Activated CD8-positive, alpha-beta T cell treated with anti-CD3 and anti-CD28 coated beads, Interleukin-2, amount 10 ng/mL, durations not matched to agents 7 days and 5 days (primary cell): ENCODE measurements at regions not wholly inside any gene's neighbourhood (a gene's known extent, or its start where the extent isn't known, plus 50 kb on each side); places are given as distances from the start of the nearest gene placed in this dataset.
"Not testable (repeated sequence)": the region's sequence is repeated elsewhere in the genome, so short reads cannot be mapped to it uniquely, and the experiment has no call there.

Source experiments
- ATAC-seq: fragments of 150-1000 bp; cut with Tn5 transposase; one replicate; pipeline ENCODE4 v1.10.0; 2021; ENCODE audit warnings: moderate library complexity
- CTCF ChIA-PET: fragments of 350-600 bp; sonication (Branson Sonifier 250); formaldehyde crosslinking; loops from one replicate; lab custom pipeline; 2021; ENCODE audit warnings: antibody characterized with exemption; lab: Charles Lee
- POLR2A ChIA-PET: fragments of 350-600 bp; sonication (Branson Sonifier 250); formaldehyde crosslinking; loops from one replicate; lab custom pipeline; 2021; ENCODE audit warnings: antibody characterized with exemption; lab: Charles Lee
- DNase-seq: peaks from one replicate; pipeline ENCODE4 v3.0.0-alpha.2; 2020
- H3K27ac Mint-ChIP-seq: one replicate; pipeline ENCODE4 v1.8.0; 2021; ENCODE audit warnings: mild to moderate bottlenecking, mixed read lengths
- H3K27me3 Mint-ChIP-seq: one replicate; pipeline ENCODE4 v1.8.0; 2021; ENCODE audit warnings: low read depth, mixed read lengths
- H3K36me3 Mint-ChIP-seq: one replicate; pipeline ENCODE4 v1.8.0; 2021; ENCODE audit warnings: low read depth, mixed read lengths
- H3K4me1 Mint-ChIP-seq: one replicate; pipeline ENCODE4 v1.8.0; 2021; ENCODE audit warnings: low read depth, mixed read lengths
- H3K4me3 Mint-ChIP-seq: one replicate; pipeline ENCODE4 v1.8.0; 2021; ENCODE audit warnings: mild to moderate bottlenecking, mixed read lengths
- H3K9me3 Mint-ChIP-seq: one replicate; pipeline ENCODE4 v1.8.0; 2022; ENCODE audit warnings: mixed read lengths; ENCODE audit not compliant: insufficient read depth

GRCh38 chr3:106348139-106348690, 479.4 kb upstream of the CBLB start:
- Mint-ChIP-seq H3K4me1 (peaks cover 9% of the 10 kb centered on the region), H3K9me3 (no peaks in the 10 kb centered on the region), H3K36me3 (no peaks in the 10 kb centered on the region), H3K27me3 (no peaks in the 10 kb centered on the region), H3K4me3 (no peak overlapping the region), H3K27ac (no peak overlapping the region)
- ChIA-PET POLR2A (interaction anchor here (0.6 kb wide), 1 partner anchor 30 kb away, joined by 3 read pairs; no protein-coding TSS in a partner anchor), CTCF (no interaction called here)
- DNase-seq (no peak), ATAC-seq (no peak)

GRCh38 chr3:106349191-106349881, 480.5 kb upstream of the CBLB start:
- H3K9me3 Mint-ChIP-seq, result peaks cover 7% of the 10 kb centered on the region
- POLR2A ChIA-PET, result no interaction called here
- CTCF ChIA-PET, result interaction anchor here (1.4 kb wide), 1 partner anchor 22 kb away, joined by 4 read pairs; no protein-coding TSS in a partner anchor
- no peak overlapping the region for H3K27ac Mint-ChIP-seq
- no peak for ATAC-seq
- H3K4me1 Mint-ChIP-seq, result peaks cover 9% of the 10 kb centered on the region
- H3K36me3 Mint-ChIP-seq, result no peaks in the 10 kb centered on the region
- DNase-seq, result no peak
- no peaks in the 10 kb centered on the region for H3K27me3 Mint-ChIP-seq
- H3K4me3 Mint-ChIP-seq, result no peak overlapping the region

- ATAC-seq, result no peak
- Mint-ChIP-seq H3K4me3 (no peak overlapping the region), H3K36me3 (no peaks in the 10 kb centered on the region), H3K4me1 (peaks cover 5% of the 10 kb centered on the region), H3K9me3 (peaks cover 20% of the 10 kb centered on the region), H3K27ac (no peak overlapping the region), H3K27me3 (no peaks in the 10 kb centered on the region)
- ChIA-PET POLR2A (no interaction called here), CTCF (no interaction called here)
- DNase-seq, result no peak
Measured at GRCh38 chr3:106355873-106356272, 487.1 kb upstream of the CBLB start.

- Mint-ChIP-seq H3K4me3 (no peak overlapping the region), H3K4me1 (peaks cover 5% of the 10 kb centered on the region), H3K27me3 (no peaks in the 10 kb centered on the region), H3K27ac (no peak overlapping the region), H3K9me3 (peaks cover 13% of the 10 kb centered on the region), H3K36me3 (peaks cover 2% of the 10 kb centered on the region)
- ATAC-seq (no peak), DNase-seq (no peak)
- ChIA-PET POLR2A (no interaction called here), CTCF (no interaction called here)
Measured at GRCh38 chr3:106359692-106360091, 490.9 kb upstream of the CBLB start.

GRCh38 chr3:106360901-106361300, 492.1 kb upstream of the CBLB start:
- CTCF ChIA-PET, H3K27me3 Mint-ChIP-seq, H3K27ac Mint-ChIP-seq: not testable (repeated sequence)

GRCh38 chr3:106364477-106364876, 495.7 kb upstream of the CBLB start:
- peaks cover 6% of the 10 kb centered on the region for H3K36me3 Mint-ChIP-seq
- POLR2A ChIA-PET, result no interaction called here
- no peaks in the 10 kb centered on the region for H3K27me3 Mint-ChIP-seq
- ATAC-seq (no peak), DNase-seq (no peak)
- H3K27ac Mint-ChIP-seq, result no peak overlapping the region
- peaks cover 8% of the 10 kb centered on the region for H3K4me1 Mint-ChIP-seq
- peaks cover 3% of the 10 kb centered on the region for H3K9me3 Mint-ChIP-seq
- H3K4me3 Mint-ChIP-seq, result no peak overlapping the region
- CTCF ChIA-PET, result no interaction called here

More at GRCh38 chr3:106360901-106361300, 492.1 kb upstream of the CBLB start:
- H3K9me3 Mint-ChIP-seq, result peaks cover 13% of the 10 kb centered on the region
- DNase-seq, H3K4me3 Mint-ChIP-seq, POLR2A ChIA-PET, ATAC-seq, H3K36me3 Mint-ChIP-seq: not testable (repeated sequence)
- peaks cover 13% of the 10 kb centered on the region for H3K4me1 Mint-ChIP-seq

GRCh38 chr3:106365061-106365691, 496.4 kb upstream of the CBLB start:
- Mint-ChIP-seq H3K9me3 (no peaks in the 10 kb centered on the region), H3K4me3 (peak overlapping the region; percentile 8), H3K36me3 (peaks cover 6% of the 10 kb centered on the region), H3K4me1 (peaks cover 8% of the 10 kb centered on the region), H3K27me3 (no peaks in the 10 kb centered on the region), H3K27ac (peak overlapping the region; percentile 63)
- ChIA-PET CTCF (no interaction called here), POLR2A (no interaction called here)
- ATAC-seq, result no peak
- no peak for DNase-seq

GRCh38 chr3:106366352-106366751, 497.5 kb upstream of the CBLB start:
- ChIA-PET POLR2A (no interaction called here), CTCF (no interaction called here)
- Mint-ChIP-seq H3K9me3 (no peaks in the 10 kb centered on the region), H3K36me3 (peaks cover 8% of the 10 kb centered on the region), H3K4me3 (no peak overlapping the region), H3K27me3 (no peaks in the 10 kb centered on the region), H3K27ac (no peak overlapping the region), H3K4me1 (peaks cover 8% of the 10 kb centered on the region)
- DNase-seq, result no peak
- ATAC-seq, result no peak

- Mint-ChIP-seq H3K36me3 (peaks cover 7% of the 10 kb centered on the region), H3K27me3 (no peaks in the 10 kb centered on the region), H3K27ac (no peak overlapping the region), H3K9me3 (no peaks in the 10 kb centered on the region), H3K4me3 (no peak overlapping the region), H3K4me1 (peaks cover 8% of the 10 kb centered on the region)
- DNase-seq, result no peak
- ChIA-PET POLR2A (no interaction called here), CTCF (no interaction called here)
- no peak for ATAC-seq
Measured at GRCh38 chr3:106367496-106367895, 498.7 kb upstream of the CBLB start.

GRCh38 chr3:106371221-106371970, 502.6 kb upstream of the CBLB start:
- Mint-ChIP-seq H3K4me1 (no peaks in the 10 kb centered on the region), H3K36me3 (peaks cover 3% of the 10 kb centered on the region), H3K4me3 (no peak overlapping the region), H3K27me3 (no peaks in the 10 kb centered on the region), H3K9me3 (no peaks in the 10 kb centered on the region), H3K27ac (no peak overlapping the region)
- ChIA-PET POLR2A (no interaction called here), CTCF (no interaction called here)
- no peak for DNase-seq
- ATAC-seq, result no peak

GRCh38 chr3:106371971-106372805, 503.4 kb upstream of the CBLB start:
- Mint-ChIP-seq H3K36me3 (peaks cover 3% of the 10 kb centered on the region), H3K27ac (no peak overlapping the region), H3K27me3 (no peaks in the 10 kb centered on the region), H3K9me3 (no peaks in the 10 kb centered on the region), H3K4me3 (no peak overlapping the region), H3K4me1 (no peaks in the 10 kb centered on the region)
- CTCF ChIA-PET, result no interaction called here
- no peak for ATAC-seq
- POLR2A ChIA-PET, result no interaction called here
- DNase-seq, result no peak
